NCI-H2029 treated with DMSO at 0.1 percent for 48 hours (cell line): ENCODE measurements at regions not wholly inside any gene's neighbourhood (a gene's known extent, or its start where the extent isn't known, plus 50 kb on each side); places are given as distances from the start of the nearest gene placed in this dataset.

Source experiments
- DNase-seq: peaks from one replicate; lab custom pipeline; 2025; lab: John Stamatoyannopoulos, UW

- DNase-seq: no peak
Observed at GRCh38 chr1:57799490-57800115, 375.7 kb upstream of the DAB1 start.

GRCh38 chr1:57798543-57798942, 374.7 kb upstream of the DAB1 start:
- DNase-seq: no peak

GRCh38 chr1:57797084-57797483, 373.2 kb upstream of the DAB1 start:
- DNase-seq: no peak

DNA sequence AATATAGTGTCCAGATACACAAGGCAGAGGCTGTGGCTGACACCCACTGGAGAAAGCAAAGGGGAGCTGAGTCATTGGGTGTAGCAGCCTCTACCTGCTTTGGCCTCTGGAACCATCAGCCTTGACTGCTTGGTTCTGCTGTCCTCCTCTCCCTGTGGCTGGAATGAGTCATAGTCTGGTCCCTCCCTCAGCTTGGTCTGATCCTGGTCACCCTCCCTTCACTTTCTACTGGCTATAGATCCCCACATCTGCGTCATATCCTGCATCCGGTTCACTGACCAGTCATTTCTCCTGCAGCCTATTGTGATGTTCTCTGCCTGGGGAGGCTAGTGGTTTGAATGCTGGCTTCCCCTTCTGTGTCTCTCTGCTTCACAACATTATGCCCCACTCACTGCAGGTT, 372.8 kb upstream of the DAB1 start:
- DNase-seq: no peak

GRCh38 chr1:57795886-57796285, 372.0 kb upstream of the DAB1 start:
- DNase-seq: no peak

- no peak for DNase-seq
Observed at GRCh38 chr1:57794078-57794477, 370.2 kb upstream of the DAB1 start.

- no peak for DNase-seq
Observed at GRCh38 chr1:57791497-57791896, 367.6 kb upstream of the DAB1 start.

- DNase-seq: no peak
Observed at GRCh38 chr1:57789936-57790335, 366.1 kb upstream of the DAB1 start.

- DNase-seq: no peak
Observed at GRCh38 chr1:57788313-57788712, 364.5 kb upstream of the DAB1 start.

- DNase-seq: no peak
Observed at GRCh38 chr1:57784356-57784755, 360.5 kb upstream of the DAB1 start.

DNA sequence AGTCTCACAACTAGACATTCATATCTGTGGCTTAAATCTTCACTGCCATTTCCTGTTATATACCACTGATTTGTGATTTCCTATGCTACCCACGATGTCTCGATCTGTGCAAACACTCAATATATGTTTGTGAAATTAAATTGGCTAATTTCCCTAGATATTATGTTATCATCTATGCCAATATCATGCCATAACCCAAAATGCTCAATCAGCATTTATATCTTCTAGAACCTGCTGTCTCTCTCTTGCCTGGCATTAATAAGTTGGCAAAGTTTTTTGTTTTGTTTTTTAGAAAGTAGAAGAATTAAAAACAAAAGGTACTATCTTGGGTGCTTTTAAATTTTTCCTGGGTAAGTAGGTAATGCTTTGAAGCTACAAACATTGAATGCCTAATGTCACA, 358.5 kb upstream of the DAB1 start:
- DNase-seq: no peak

DNA sequence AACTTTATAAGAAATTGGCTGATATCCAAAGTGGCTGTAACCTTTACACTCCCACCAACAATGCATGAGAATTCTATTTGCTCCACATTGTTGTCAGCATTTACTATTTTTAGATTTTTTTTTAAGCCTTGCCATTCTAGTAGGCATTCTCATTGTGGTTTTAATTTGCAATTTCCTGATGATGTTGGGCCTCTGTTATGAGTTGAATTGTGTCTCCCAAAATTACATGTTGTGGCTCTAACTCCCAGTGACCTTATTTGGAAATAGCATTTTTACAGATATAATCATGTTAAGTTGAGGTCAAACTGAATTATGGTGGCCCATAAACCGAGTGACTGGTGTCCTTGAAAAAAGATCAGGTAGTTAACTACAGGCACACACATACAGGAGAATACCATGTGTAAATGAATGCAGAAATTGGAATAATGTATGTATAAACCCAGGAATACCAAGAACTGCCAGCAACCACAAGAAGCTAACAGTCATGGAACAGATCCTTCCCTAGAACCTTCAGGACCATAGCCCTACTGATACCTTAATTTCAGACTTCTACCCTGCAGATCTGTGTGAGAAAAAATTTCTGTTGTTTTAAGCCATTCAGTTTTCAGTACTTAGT, 348.8 kb upstream of the DAB1 start:
- DNase-seq: no peak

- DNase-seq: no peak
Observed at GRCh38 chr1:57770772-57771171, 346.9 kb upstream of the DAB1 start.

DNA sequence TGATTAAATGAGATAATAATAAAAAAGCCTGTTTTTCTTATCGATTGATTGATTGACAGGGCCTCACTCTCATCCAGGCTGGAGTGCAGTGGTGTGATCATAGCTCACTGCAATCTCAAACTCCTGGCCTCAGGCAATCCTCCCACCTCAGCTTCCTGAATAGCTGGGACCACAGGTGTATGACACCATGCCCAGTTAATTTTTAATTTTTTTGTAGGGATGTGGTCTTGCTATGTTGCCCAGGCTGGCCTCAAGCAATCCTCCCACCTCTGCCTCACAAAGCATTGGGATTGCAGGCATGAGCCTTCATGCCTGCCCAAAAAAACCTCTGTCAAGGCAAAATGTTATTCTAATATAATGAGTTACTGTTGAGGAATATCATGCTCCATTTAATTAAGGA, 346.4 kb upstream of the DAB1 start:
- DNase-seq: no peak

GRCh38 chr1:57761628-57762027, 337.8 kb upstream of the DAB1 start:
- no peak for DNase-seq

GRCh38 chr1:57752843-57753242, 329.0 kb upstream of the DAB1 start:
- no peak for DNase-seq

GRCh38 chr1:57748719-57749118, 324.9 kb upstream of the DAB1 start:
- DNase-seq: no peak

- no peak for DNase-seq
Observed at GRCh38 chr1:57747818-57748217, 324.0 kb upstream of the DAB1 start.

DNA sequence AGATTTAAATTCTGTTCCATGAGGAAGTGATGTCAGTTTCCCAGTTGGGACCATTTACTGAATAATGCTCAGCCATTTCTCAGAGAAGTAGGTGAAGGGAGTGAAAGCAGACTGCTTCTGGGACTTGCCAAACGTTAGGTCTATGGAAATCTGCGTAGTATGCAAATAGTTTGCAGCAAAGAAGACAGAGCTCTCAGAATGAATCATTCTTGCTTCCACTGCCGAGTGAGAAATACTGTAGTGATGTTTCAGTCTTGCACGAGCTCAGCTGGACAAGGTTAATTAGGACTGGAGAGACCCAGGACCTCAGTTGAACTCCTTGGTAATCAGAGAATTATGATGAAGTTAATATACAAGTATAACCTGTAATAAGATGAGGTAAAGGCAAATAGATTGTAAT, 317.7 kb upstream of the DAB1 start:
- DNase-seq: no peak

- DNase-seq: no peak
Observed at GRCh38 chr1:57736940-57737339, 313.1 kb upstream of the DAB1 start.

GRCh38 chr1:57729181-57729580, 305.3 kb upstream of the DAB1 start:
- DNase-seq: no peak

- DNase-seq: no peak
Observed at GRCh38 chr1:57727121-57727520, 303.3 kb upstream of the DAB1 start.

GRCh38 chr1:57725318-57725717, 301.5 kb upstream of the DAB1 start:
- DNase-seq: no peak

GRCh38 chr1:57724535-57724934, 300.7 kb upstream of the DAB1 start:
- DNase-seq: no peak
